ENCODE measurements at regions not wholly inside any gene's neighbourhood (a gene's known extent, or its start where the extent isn't known, plus 50 kb on each side); places are given as distances from the start of the nearest gene placed in this dataset.

- no peaks in the 10 kb centered on the region for H3K36me3 Mint-ChIP-seq (ENCODE audit: low read depth)
- H3K9me3 Mint-ChIP-seq, result no peaks in the 10 kb centered on the region
- peaks cover 3% of the 10 kb centered on the region for H3K27me3 Mint-ChIP-seq (ENCODE audit: low read depth)
- no peak for TF ChIP-seq CTCF (IDR thresholded peaks at IDR 0.05; ENCODE audit: unreplicated experiment in 3 of 3)
- H3K4me3 Mint-ChIP-seq, result no peak overlapping the region
- H3K4me1 Mint-ChIP-seq, result peaks cover 14% of the 10 kb centered on the region
- no peak overlapping the region for H3K27ac Mint-ChIP-seq
Measured at GRCh38 chr7:51451751-51452476, 135.3 kb upstream of the COBL start.

DNA sequence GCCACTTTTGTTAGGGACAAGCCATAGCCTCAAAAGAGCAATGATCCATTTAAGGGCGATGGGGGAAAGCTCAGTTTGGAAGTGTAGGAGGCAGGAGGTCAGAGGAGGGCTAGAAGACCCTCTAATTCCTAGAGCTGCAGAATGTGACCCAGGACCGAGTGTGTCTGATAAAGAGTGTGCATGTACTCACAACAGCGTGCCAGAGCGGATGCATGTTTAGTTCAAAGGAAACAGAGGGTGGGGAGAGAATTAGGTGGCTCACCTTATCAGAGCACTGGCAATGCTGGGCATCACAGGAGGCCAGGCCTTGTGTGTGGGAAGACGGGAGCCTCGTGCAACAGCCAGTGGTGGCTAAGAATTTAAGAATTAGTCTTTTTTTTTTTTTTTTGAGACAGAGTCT is 133.9 kb upstream of the COBL start:
- Mint-ChIP-seq H3K4me1 (peaks cover 10% of the 10 kb centered on the region), H3K27ac (no peak overlapping the region), H3K27me3 (ENCODE audit: low read depth) (peaks cover 3% of the 10 kb centered on the region), H3K4me3 (no peak overlapping the region), H3K36me3 (ENCODE audit: low read depth) (no peaks in the 10 kb centered on the region), H3K9me3 (no peaks in the 10 kb centered on the region)
- no peak for TF ChIP-seq CTCF (IDR thresholded peaks at IDR 0.05; ENCODE audit: unreplicated experiment in 3 of 3)

- Mint-ChIP-seq H3K4me3 (no peak overlapping the region), H3K27me3 (ENCODE audit: low read depth) (peaks cover 3% of the 10 kb centered on the region), H3K9me3 (peaks cover 14% of the 10 kb centered on the region), H3K27ac (no peak overlapping the region), H3K36me3 (ENCODE audit: low read depth) (no peaks in the 10 kb centered on the region), H3K4me1 (no peaks in the 10 kb centered on the region)
- TF ChIP-seq CTCF (IDR thresholded peaks at IDR 0.05; ENCODE audit: unreplicated experiment in 3 of 3), result no peak
Measured at GRCh38 chr7:51446785-51447184, 130.2 kb upstream of the COBL start.

DNA sequence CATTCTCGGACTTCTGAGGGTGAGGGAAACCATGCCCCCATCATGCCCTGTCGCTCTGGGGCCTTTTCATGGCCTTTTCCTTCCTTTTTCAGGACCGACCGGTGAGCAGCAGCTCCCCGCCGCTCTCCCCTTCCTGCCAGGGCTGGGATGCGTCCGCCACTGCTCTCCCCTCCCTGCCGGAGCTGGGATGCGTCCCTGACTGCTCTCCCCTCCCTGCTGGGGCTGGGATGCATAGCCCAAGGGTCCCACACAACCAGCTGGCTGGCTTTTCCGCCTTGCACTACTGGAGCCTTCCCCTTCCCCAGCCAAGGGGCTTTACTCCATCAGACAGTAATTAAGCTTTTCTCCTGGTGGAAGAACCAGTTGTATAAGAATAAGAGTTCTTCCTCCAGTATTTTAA is 129.7 kb upstream of the COBL start:
- Mint-ChIP-seq H3K27me3 (ENCODE audit: low read depth) (peaks cover under 1% of the 10 kb centered on the region), H3K4me3 (no peak overlapping the region), H3K4me1 (no peaks in the 10 kb centered on the region), H3K36me3 (ENCODE audit: low read depth) (no peaks in the 10 kb centered on the region), H3K27ac (no peak overlapping the region), H3K9me3 (peaks cover 14% of the 10 kb centered on the region)
- TF ChIP-seq CTCF (IDR thresholded peaks at IDR 0.05; ENCODE audit: unreplicated experiment in 3 of 3), result no peak

- H3K27ac Mint-ChIP-seq, result peak overlapping the region in 1 of 3 experiments; percentile 22
- H3K4me3 Mint-ChIP-seq, result no peak overlapping the region
- no peaks in the 10 kb centered on the region for H3K4me1 Mint-ChIP-seq
- H3K36me3 Mint-ChIP-seq (ENCODE audit: low read depth), result no peaks in the 10 kb centered on the region
- peaks cover 14% of the 10 kb centered on the region for H3K9me3 Mint-ChIP-seq
- no peaks in the 10 kb centered on the region for H3K27me3 Mint-ChIP-seq (ENCODE audit: low read depth)
- TF ChIP-seq CTCF (IDR thresholded peaks at IDR 0.05; ENCODE audit: unreplicated experiment in 3 of 3), result no peak
Measured at GRCh38 chr7:51444936-51445335, 128.3 kb upstream of the COBL start.

DNA sequence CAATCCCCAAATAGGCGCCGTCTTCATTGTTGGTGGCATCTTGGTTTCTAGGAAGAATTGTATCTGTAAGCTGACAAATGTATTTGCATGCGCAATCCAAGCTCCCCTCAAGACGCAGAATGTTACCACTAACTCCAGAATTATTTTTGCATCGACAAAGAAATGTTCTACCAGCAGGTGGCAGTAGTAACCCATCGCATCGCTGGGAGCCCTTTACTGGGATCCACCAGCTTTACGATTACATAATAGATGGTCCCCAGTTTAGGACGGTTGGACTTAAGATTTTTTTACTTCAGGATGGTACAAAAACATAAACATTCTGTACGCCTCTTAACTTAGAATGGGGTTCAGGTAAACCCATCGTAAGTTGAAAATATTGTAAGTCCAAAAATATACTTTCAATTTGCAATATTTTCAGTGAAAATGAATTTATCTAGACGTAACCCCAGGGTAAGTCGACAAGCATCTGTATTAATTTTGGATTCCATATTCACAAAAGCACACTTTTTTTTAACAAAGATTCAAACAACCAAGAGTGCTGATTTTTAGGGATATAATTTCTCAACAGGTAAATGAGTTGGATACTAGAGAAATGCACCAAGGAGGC is 114.0 kb upstream of the COBL start:
- no peak overlapping the region for H3K4me3 Mint-ChIP-seq
- H3K9me3 Mint-ChIP-seq, result no peaks in the 10 kb centered on the region
- H3K36me3 Mint-ChIP-seq (ENCODE audit: low read depth), result no peaks in the 10 kb centered on the region
- H3K27me3 Mint-ChIP-seq (ENCODE audit: low read depth), result peaks cover 15% of the 10 kb centered on the region
- no peaks in the 10 kb centered on the region for H3K4me1 Mint-ChIP-seq
- no peak overlapping the region for H3K27ac Mint-ChIP-seq
- TF ChIP-seq CTCF (IDR thresholded peaks at IDR 0.05; ENCODE audit: unreplicated experiment in 3 of 3), result peak; percentile 86 to 89 (median 88)
